ENCODE measurements at regions not wholly inside any gene's neighbourhood (a gene's known extent, or its start where the extent isn't known, plus 50 kb on each side); places are given as distances from the start of the nearest gene placed in this dataset.

GRCh38 chr4:23241408-23241807, 548.7 kb downstream of the GBA3 start:
- intact Hi-C loops (cut with micrococcal nuclease), result no loop called here
- no peak for DNase-seq
- peaks cover 9% of the 10 kb centered on the region for H3K27me3 Mint-ChIP-seq (ENCODE audit: low read depth)
- H3K4me1 Mint-ChIP-seq (ENCODE audit: low read depth), result no peaks in the 10 kb centered on the region
- no peak overlapping the region for H3K4me3 Mint-ChIP-seq
- no peaks in the 10 kb centered on the region for H3K36me3 Mint-ChIP-seq (ENCODE audit: low read depth)
- CTCF ChIA-PET, result interaction anchor here (0.7 kb wide), 1 partner anchor 32 kb away, joined by 3 read pairs; no protein-coding TSS in a partner anchor
- H3K27ac Mint-ChIP-seq, result no peak overlapping the region
- no peaks in the 10 kb centered on the region for H3K9me3 Mint-ChIP-seq

GRCh38 chr4:23238848-23239247, 546.1 kb downstream of the GBA3 start:
- CTCF ChIA-PET, result no interaction called here
- Mint-ChIP-seq H3K9me3 (no peaks in the 10 kb centered on the region), H3K4me1 (ENCODE audit: low read depth) (peaks cover 2% of the 10 kb centered on the region), H3K4me3 (no peak overlapping the region), H3K27ac (no peak overlapping the region), H3K27me3 (ENCODE audit: low read depth) (peaks cover 9% of the 10 kb centered on the region), H3K36me3 (ENCODE audit: low read depth) (no peaks in the 10 kb centered on the region)
- DNase-seq, result no peak
- intact Hi-C loops (cut with micrococcal nuclease), result no loop called here

GRCh38 chr4:23237771-23238170, 545.0 kb downstream of the GBA3 start:
- Mint-ChIP-seq H3K36me3 (ENCODE audit: low read depth) (no peaks in the 10 kb centered on the region), H3K4me3 (no peak overlapping the region), H3K4me1 (ENCODE audit: low read depth) (peaks cover 2% of the 10 kb centered on the region), H3K27me3 (ENCODE audit: low read depth) (peaks cover 4% of the 10 kb centered on the region), H3K9me3 (no peaks in the 10 kb centered on the region), H3K27ac (no peak overlapping the region)
- CTCF ChIA-PET, result no interaction called here
- intact Hi-C loops (cut with micrococcal nuclease), result no loop called here
- DNase-seq, result no peak

GRCh38 chr4:23235628-23236390, 543.1 kb downstream of the GBA3 start:
- Mint-ChIP-seq H3K36me3 (ENCODE audit: low read depth) (no peaks in the 10 kb centered on the region), H3K4me1 (ENCODE audit: low read depth) (peaks cover 2% of the 10 kb centered on the region), H3K9me3 (no peaks in the 10 kb centered on the region), H3K27ac (no peak overlapping the region), H3K27me3 (ENCODE audit: low read depth) (no peaks in the 10 kb centered on the region), H3K4me3 (no peak overlapping the region)
- intact Hi-C loops (cut with micrococcal nuclease), result no loop called here
- CTCF ChIA-PET, result no interaction called here
- DNase-seq, result no peak

GRCh38 chr4:23234716-23235115, 542.0 kb downstream of the GBA3 start:
- H3K27ac Mint-ChIP-seq, result no peak overlapping the region
- CTCF ChIA-PET, result no interaction called here
- H3K4me1 Mint-ChIP-seq (ENCODE audit: low read depth), result peaks cover 2% of the 10 kb centered on the region

GRCh38 chr4:23234018-23234417, 541.3 kb downstream of the GBA3 start:
- H3K27me3 Mint-ChIP-seq (ENCODE audit: low read depth), result no peaks in the 10 kb centered on the region
- no peaks in the 10 kb centered on the region for H3K36me3 Mint-ChIP-seq (ENCODE audit: low read depth)
- intact Hi-C loops (cut with micrococcal nuclease), result no loop called here

More at GRCh38 chr4:23234716-23235115, 542.0 kb downstream of the GBA3 start:
- intact Hi-C loops (cut with micrococcal nuclease), result no loop called here
- Mint-ChIP-seq H3K27me3 (ENCODE audit: low read depth) (no peaks in the 10 kb centered on the region), H3K36me3 (ENCODE audit: low read depth) (no peaks in the 10 kb centered on the region), H3K4me3 (no peak overlapping the region), H3K9me3 (no peaks in the 10 kb centered on the region)
- DNase-seq, result no peak

GRCh38 chr4:23233596-23233995, 540.9 kb downstream of the GBA3 start:
- CTCF ChIA-PET, result no interaction called here
- Mint-ChIP-seq H3K27me3 (ENCODE audit: low read depth) (no peaks in the 10 kb centered on the region), H3K9me3 (no peaks in the 10 kb centered on the region), H3K4me1 (ENCODE audit: low read depth) (peaks cover 2% of the 10 kb centered on the region), H3K4me3 (no peak overlapping the region), H3K27ac (no peak overlapping the region), H3K36me3 (ENCODE audit: low read depth) (no peaks in the 10 kb centered on the region)
- intact Hi-C loops (cut with micrococcal nuclease), result no loop called here
- DNase-seq, result no peak

More at GRCh38 chr4:23234018-23234417, 541.3 kb downstream of the GBA3 start:
- CTCF ChIA-PET, result no interaction called here
- no peaks in the 10 kb centered on the region for H3K9me3 Mint-ChIP-seq
- no peak overlapping the region for H3K27ac Mint-ChIP-seq
- no peak overlapping the region for H3K4me3 Mint-ChIP-seq
- peaks cover 2% of the 10 kb centered on the region for H3K4me1 Mint-ChIP-seq (ENCODE audit: low read depth)
- no peak for DNase-seq

GRCh38 chr4:23232987-23233386, 540.2 kb downstream of the GBA3 start:
- peaks cover 2% of the 10 kb centered on the region for H3K4me1 Mint-ChIP-seq (ENCODE audit: low read depth)
- no peak for DNase-seq
- no peak overlapping the region for H3K4me3 Mint-ChIP-seq
- CTCF ChIA-PET, result no interaction called here
- intact Hi-C loops (cut with micrococcal nuclease), result no loop called here
- H3K9me3 Mint-ChIP-seq, result no peaks in the 10 kb centered on the region
- H3K36me3 Mint-ChIP-seq (ENCODE audit: low read depth), result no peaks in the 10 kb centered on the region
- no peaks in the 10 kb centered on the region for H3K27me3 Mint-ChIP-seq (ENCODE audit: low read depth)
- H3K27ac Mint-ChIP-seq, result no peak overlapping the region

GRCh38 chr4:23225564-23225963, 532.8 kb downstream of the GBA3 start:
- CTCF ChIA-PET, result no interaction called here
- no peak overlapping the region for H3K4me3 Mint-ChIP-seq
- H3K9me3 Mint-ChIP-seq, result no peaks in the 10 kb centered on the region
- intact Hi-C loops (cut with micrococcal nuclease), result no loop called here
- no peak for DNase-seq
- H3K27ac Mint-ChIP-seq, result no peak overlapping the region
- no peaks in the 10 kb centered on the region for H3K36me3 Mint-ChIP-seq (ENCODE audit: low read depth)
- peaks cover 5% of the 10 kb centered on the region for H3K27me3 Mint-ChIP-seq (ENCODE audit: low read depth)
- H3K4me1 Mint-ChIP-seq (ENCODE audit: low read depth), result no peaks in the 10 kb centered on the region

GRCh38 chr4:23224684-23225420, 532.1 kb downstream of the GBA3 start:
- no peak overlapping the region for H3K27ac Mint-ChIP-seq
- intact Hi-C loops (cut with micrococcal nuclease), result no loop called here
- no peaks in the 10 kb centered on the region for H3K9me3 Mint-ChIP-seq
- peaks cover 5% of the 10 kb centered on the region for H3K27me3 Mint-ChIP-seq (ENCODE audit: low read depth)
- DNase-seq, result no peak
- H3K4me3 Mint-ChIP-seq, result no peak overlapping the region
- H3K4me1 Mint-ChIP-seq (ENCODE audit: low read depth), result no peaks in the 10 kb centered on the region
- H3K36me3 Mint-ChIP-seq (ENCODE audit: low read depth), result no peaks in the 10 kb centered on the region
- CTCF ChIA-PET, result no interaction called here

- Mint-ChIP-seq H3K9me3 (no peaks in the 10 kb centered on the region), H3K4me1 (ENCODE audit: low read depth) (no peaks in the 10 kb centered on the region), H3K27me3 (ENCODE audit: low read depth) (peaks cover 7% of the 10 kb centered on the region), H3K36me3 (ENCODE audit: low read depth) (no peaks in the 10 kb centered on the region), H3K27ac (no peak overlapping the region), H3K4me3 (no peak overlapping the region)
- intact Hi-C loops (cut with micrococcal nuclease), result no loop called here
- no peak for DNase-seq
- CTCF ChIA-PET, result no interaction called here
Observed at GRCh38 chr4:23220911-23221310, 528.2 kb downstream of the GBA3 start.

GRCh38 chr4:23219779-23220408, 527.2 kb downstream of the GBA3 start:
- Mint-ChIP-seq H3K36me3 (ENCODE audit: low read depth) (no peaks in the 10 kb centered on the region), H3K4me1 (ENCODE audit: low read depth) (no peaks in the 10 kb centered on the region), H3K27me3 (ENCODE audit: low read depth) (peaks cover 10% of the 10 kb centered on the region), H3K9me3 (no peaks in the 10 kb centered on the region), H3K4me3 (no peak overlapping the region), H3K27ac (no peak overlapping the region)
- intact Hi-C loops (cut with micrococcal nuclease), result no loop called here
- CTCF ChIA-PET, result no interaction called here
- DNase-seq, result no peak
